ENCODE measurements at regions not wholly inside any gene's neighbourhood (a gene's known extent, or its start where the extent isn't known, plus 50 kb on each side); places are given as distances from the start of the nearest gene placed in this dataset.

- no peak overlapping the region for H3K4me3 ChIP-seq (ENCODE audit: low read depth, low read length)
- no peak for TF ChIP-seq CTCF (IDR thresholded peaks at IDR 0.05; ENCODE audit: low read depth, low read length)
These were observed 92.7 kb upstream of the TCF21 start for GRCh38 chr6:133796235-133796634.

GRCh38 chr6:133799043-133799442 is 89.9 kb upstream of the TCF21 start:
- TF ChIP-seq CTCF (IDR thresholded peaks at IDR 0.05; ENCODE audit: low read depth, low read length), result no peak
- no peak overlapping the region for H3K4me3 ChIP-seq (ENCODE audit: low read depth, low read length)

- H3K4me3 ChIP-seq (ENCODE audit: low read depth, low read length), result no peak overlapping the region
- TF ChIP-seq CTCF (IDR thresholded peaks at IDR 0.05; ENCODE audit: low read depth, low read length), result no peak
These were observed 86.1 kb upstream of the TCF21 start for GRCh38 chr6:133802861-133803260.

GRCh38 chr6:133804265-133804664 is 84.6 kb upstream of the TCF21 start:
- H3K4me3 ChIP-seq (ENCODE audit: low read depth, low read length), result no peak overlapping the region
- no peak for TF ChIP-seq CTCF (IDR thresholded peaks at IDR 0.05; ENCODE audit: low read depth, low read length)

- TF ChIP-seq CTCF (IDR thresholded peaks at IDR 0.05; ENCODE audit: low read depth, low read length), result no peak
- H3K4me3 ChIP-seq (ENCODE audit: low read depth, low read length), result no peak overlapping the region
These were observed 83.0 kb upstream of the TCF21 start for GRCh38 chr6:133805876-133806275.

- no peak overlapping the region for H3K4me3 ChIP-seq (ENCODE audit: low read depth, low read length)
- no peak for TF ChIP-seq CTCF (IDR thresholded peaks at IDR 0.05; ENCODE audit: low read depth, low read length)
These were observed 82.4 kb upstream of the TCF21 start for GRCh38 chr6:133806382-133807140.

- no peak for TF ChIP-seq CTCF (IDR thresholded peaks at IDR 0.05; ENCODE audit: low read depth, low read length)
- no peak overlapping the region for H3K4me3 ChIP-seq (ENCODE audit: low read depth, low read length)
These were observed 81.4 kb upstream of the TCF21 start for GRCh38 chr6:133807501-133807900.

Measured in WI38 (cell line).